ENCODE measurements at regions not wholly inside any gene's neighbourhood (a gene's known extent, or its start where the extent isn't known, plus 50 kb on each side); places are given as distances from the start of the nearest gene placed in this dataset.

DNA sequence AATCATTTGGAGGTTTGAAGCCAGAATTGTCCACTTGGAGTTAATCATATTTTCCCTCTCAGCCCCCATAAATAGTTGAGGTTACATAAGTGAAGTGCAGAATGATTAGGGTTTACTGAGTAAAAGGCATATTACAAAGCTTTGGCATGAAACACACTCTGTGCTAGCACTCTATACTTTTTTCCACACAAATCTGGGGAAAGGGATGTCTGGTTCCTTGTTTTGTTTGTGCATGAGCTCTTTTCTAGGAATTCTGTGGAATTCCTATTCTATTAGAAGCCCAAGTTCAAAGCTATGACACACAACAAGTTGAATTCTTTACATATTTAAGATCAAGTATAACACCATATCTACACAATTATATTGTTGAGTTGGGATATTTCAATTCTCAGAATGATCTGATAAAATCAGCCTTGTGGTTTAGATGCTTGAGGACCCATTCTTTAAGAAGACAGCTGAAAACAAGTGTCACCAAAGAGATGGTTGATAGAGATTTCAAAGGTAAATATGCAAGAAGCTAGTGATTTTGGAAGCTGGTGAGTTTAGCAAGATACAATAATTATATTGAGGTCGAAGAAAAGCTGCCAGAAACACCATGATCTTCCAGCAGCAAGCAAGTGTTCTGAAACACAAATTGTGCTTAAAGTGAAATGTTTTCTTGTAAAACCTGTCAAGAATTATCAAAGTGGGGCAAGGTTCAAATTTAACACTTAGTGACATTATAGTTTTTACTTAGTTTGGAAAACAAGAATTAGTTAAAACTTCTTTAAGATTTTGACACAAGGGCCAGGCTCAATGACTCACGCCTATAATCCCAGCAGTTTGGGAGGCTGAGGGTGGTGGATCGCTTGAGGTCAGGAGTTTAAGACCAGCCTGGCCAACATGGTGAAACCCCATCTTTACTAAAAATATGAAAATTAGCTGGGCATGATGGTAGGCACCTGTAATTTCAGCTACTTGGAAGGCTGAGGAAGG, 122.6 kb downstream of the INHBA start:
- H3K9me3 ChIP-seq (ENCODE audit: low read length), result no peaks in the 10 kb centered on the region
- POLR2A ChIA-PET, result no interaction called here
- H3K79me2 ChIP-seq (ENCODE audit: insufficient read depth, low read depth, low read length), result no peaks in the 10 kb centered on the region
- DNase-seq (ENCODE audit: low spot score), result no peak
- H3K4me2 ChIP-seq (ENCODE audit: low read length), result no peak overlapping the region
- no peak overlapping the region for H3K4me3 ChIP-seq (ENCODE audit: low read depth, low read length, poor library complexity, severe bottlenecking)
- no peaks in the 10 kb centered on the region for H4K20me1 ChIP-seq (ENCODE audit: insufficient read depth, low read length)
- TF ChIP-seq EZH2phosphoT487 (IDR thresholded peaks at IDR 0.05; ENCODE audit: borderline replicate concordance, low read depth, low read length), result no peak
- TF ChIP-seq, protein P1, sequence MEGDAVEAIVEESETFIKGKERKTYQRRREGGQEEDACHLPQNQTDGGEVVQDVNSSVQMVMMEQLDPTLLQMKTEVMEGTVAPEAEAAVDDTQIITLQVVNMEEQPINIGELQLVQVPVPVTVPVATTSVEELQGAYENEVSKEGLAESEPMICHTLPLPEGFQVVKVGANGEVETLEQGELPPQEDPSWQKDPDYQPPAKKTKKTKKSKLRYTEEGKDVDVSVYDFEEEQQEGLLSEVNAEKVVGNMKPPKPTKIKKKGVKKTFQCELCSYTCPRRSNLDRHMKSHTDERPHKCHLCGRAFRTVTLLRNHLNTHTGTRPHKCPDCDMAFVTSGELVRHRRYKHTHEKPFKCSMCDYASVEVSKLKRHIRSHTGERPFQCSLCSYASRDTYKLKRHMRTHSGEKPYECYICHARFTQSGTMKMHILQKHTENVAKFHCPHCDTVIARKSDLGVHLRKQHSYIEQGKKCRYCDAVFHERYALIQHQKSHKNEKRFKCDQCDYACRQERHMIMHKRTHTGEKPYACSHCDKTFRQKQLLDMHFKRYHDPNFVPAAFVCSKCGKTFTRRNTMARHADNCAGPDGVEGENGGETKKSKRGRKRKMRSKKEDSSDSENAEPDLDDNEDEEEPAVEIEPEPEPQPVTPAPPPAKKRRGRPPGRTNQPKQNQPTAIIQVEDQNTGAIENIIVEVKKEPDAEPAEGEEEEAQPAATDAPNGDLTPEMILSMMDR (conservative IDR thresholded peaks at IDR 0.05; ENCODE audit: low read length), result no peak
- CTCF ChIA-PET (ENCODE audit: unreplicated experiment), result no interaction called here
- H3K27ac ChIP-seq (ENCODE audit: low read depth, low read length, poor library complexity, severe bottlenecking), result no peak overlapping the region
- intact Hi-C loops (cut with micrococcal nuclease; ENCODE audit: unreplicated experiment), result no loop called here
- H3K9me2 ChIP-seq (ENCODE audit: insufficient read depth, low read length), result no peaks in the 10 kb centered on the region
- no TSS peak for BruUV-seq (replicated peaks)
- no peaks in the 10 kb centered on the region for H3K36me3 ChIP-seq (ENCODE audit: insufficient read depth, low read length)
- H3K4me1 ChIP-seq (ENCODE audit: insufficient read depth, low read length, poor library complexity, severe bottlenecking), result no peaks in the 10 kb centered on the region
- no peak overlapping the region for H2AFZ ChIP-seq (ENCODE audit: low read length)

DNA sequence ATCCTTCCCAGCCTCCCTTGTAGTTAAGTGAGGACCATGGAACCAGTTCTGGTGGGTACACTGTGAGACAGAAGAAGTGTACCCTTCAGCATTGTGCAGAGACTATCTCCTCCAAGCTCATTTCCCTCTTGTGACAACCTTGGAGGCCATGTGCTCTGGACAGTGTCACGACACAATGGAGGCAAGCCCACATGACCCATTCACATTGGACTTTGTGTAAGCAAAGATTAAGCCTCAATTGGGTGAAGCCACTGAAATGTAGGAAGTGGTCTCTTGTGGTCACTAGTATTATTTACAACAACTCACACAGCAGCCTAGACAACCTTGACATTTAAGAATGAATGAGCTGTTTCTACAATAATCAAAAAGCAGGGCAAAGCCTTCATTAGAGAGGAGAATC, 124.2 kb downstream of the INHBA start:
- Histone ChIP-seq H3K4me3 (ENCODE audit: low read depth, low read length, poor library complexity, severe bottlenecking) (no peak overlapping the region), H3K27ac (ENCODE audit: low read depth, low read length, poor library complexity, severe bottlenecking) (no peak overlapping the region), H2AFZ (ENCODE audit: low read length) (no peak overlapping the region), H3K79me2 (ENCODE audit: insufficient read depth, low read depth, low read length) (no peaks in the 10 kb centered on the region), H3K36me3 (ENCODE audit: insufficient read depth, low read length) (no peaks in the 10 kb centered on the region), H4K20me1 (ENCODE audit: insufficient read depth, low read length) (no peaks in the 10 kb centered on the region), H3K4me2 (ENCODE audit: low read length) (no peak overlapping the region), H3K4me1 (ENCODE audit: insufficient read depth, low read length, poor library complexity, severe bottlenecking) (no peaks in the 10 kb centered on the region), H3K9me2 (ENCODE audit: insufficient read depth, low read length) (no peaks in the 10 kb centered on the region), H3K9me3 (ENCODE audit: low read length) (no peaks in the 10 kb centered on the region)
- intact Hi-C loops (cut with micrococcal nuclease; ENCODE audit: unreplicated experiment), result no loop called here
- no peak for DNase-seq (ENCODE audit: low spot score)
- TF ChIP-seq, protein P1 (conservative IDR thresholded peaks at IDR 0.05; ENCODE audit: low read length), result no peak
- TF ChIP-seq EZH2phosphoT487 (IDR thresholded peaks at IDR 0.05; ENCODE audit: borderline replicate concordance, low read depth, low read length), result no peak
- BruUV-seq (replicated peaks), result no TSS peak
- CTCF ChIA-PET (ENCODE audit: unreplicated experiment), result no interaction called here
- POLR2A ChIA-PET, result interaction anchor here (0.5 kb wide), 1 partner anchor 834 kb away, joined by 3 read pairs; no protein-coding TSS in a partner anchor

DNA sequence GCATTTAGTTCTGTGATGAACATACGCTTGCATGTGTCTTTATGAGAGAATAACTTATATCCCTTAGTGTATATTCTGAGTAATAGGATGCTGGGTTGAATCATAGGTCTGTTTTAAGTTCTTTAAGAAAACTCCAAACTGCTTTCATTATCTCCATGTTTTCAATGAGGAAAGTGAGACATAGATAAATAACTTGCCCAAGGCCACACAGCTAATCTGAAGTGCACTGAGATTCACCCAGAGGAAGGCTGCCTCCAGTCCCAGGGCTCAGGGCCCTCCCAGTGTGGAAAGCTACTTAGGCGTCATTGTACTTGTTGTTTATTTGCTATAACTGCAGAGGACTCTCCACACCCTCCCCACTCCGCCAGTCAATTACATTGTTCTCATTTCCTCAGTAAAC, 126.7 kb downstream of the INHBA start:
- Histone ChIP-seq H3K4me2 (ENCODE audit: low read length) (no peak overlapping the region), H3K4me1 (ENCODE audit: insufficient read depth, low read length, poor library complexity, severe bottlenecking) (no peaks in the 10 kb centered on the region), H2AFZ (ENCODE audit: low read length) (no peak overlapping the region), H3K79me2 (ENCODE audit: insufficient read depth, low read depth, low read length) (no peaks in the 10 kb centered on the region), H4K20me1 (ENCODE audit: insufficient read depth, low read length) (no peaks in the 10 kb centered on the region), H3K9me3 (ENCODE audit: low read length) (no peaks in the 10 kb centered on the region), H3K36me3 (ENCODE audit: insufficient read depth, low read length) (no peaks in the 10 kb centered on the region), H3K9me2 (ENCODE audit: insufficient read depth, low read length) (no peaks in the 10 kb centered on the region), H3K4me3 (ENCODE audit: low read depth, low read length, poor library complexity, severe bottlenecking) (no peak overlapping the region), H3K27ac (ENCODE audit: low read depth, low read length, poor library complexity, severe bottlenecking) (no peak overlapping the region)
- TF ChIP-seq, protein P1 (conservative IDR thresholded peaks at IDR 0.05; ENCODE audit: low read length), result no peak
- TF ChIP-seq EZH2phosphoT487 (IDR thresholded peaks at IDR 0.05; ENCODE audit: borderline replicate concordance, low read depth, low read length), result no peak
- intact Hi-C loops (cut with micrococcal nuclease; ENCODE audit: unreplicated experiment), result no loop called here
- no TSS peak for BruUV-seq (replicated peaks)
- DNase-seq (ENCODE audit: low spot score), result no peak
- POLR2A ChIA-PET, result no interaction called here
- CTCF ChIA-PET (ENCODE audit: unreplicated experiment), result no interaction called here
